Heart left ventricle (tissue), 16 donors: ENCODE measurements at regions not wholly inside any gene's neighbourhood (a gene's known extent, or its start where the extent isn't known, plus 50 kb on each side); places are given as distances from the start of the nearest gene placed in this dataset.

Source experiments
- ATAC-seq, 4 donors: fragments of 200-7000 bp; cut with Tn5 transposase; one replicate each; pipeline ENCODE4 v1.9.1; 2020 to 2022; ENCODE audit warnings: moderate library complexity in 4 of 4, mild to moderate bottlenecking in 3 of 4, moderate number of reproducible peaks in 1 of 4
- DNase-seq, 5 donors: peaks; one replicate each; pipeline ENCODE4 v3.0.0-alpha.2; 2020
- H3K27ac ChIP-seq, 12 donors: fragments of 200-600 bp; sonication (generic) in 4 of 12; one replicate each; pipeline versions ENCODE4 v1.5.0 to v1.8.0; 2016 to 2022; ENCODE audit warnings: mild to moderate bottlenecking in 2 of 12
- H3K27me3 ChIP-seq, 9 donors: fragments of 200-600 bp; sonication (generic) in 2 of 9; one replicate each; pipeline versions ENCODE4 v1.5.1 to v1.8.0; 2016 to 2022; ENCODE audit warnings: mild to moderate bottlenecking in 3 of 9
- H3K36me3 ChIP-seq, 9 donors: fragments of 200-600 bp; sonication (generic) in 2 of 9; one replicate each; pipeline versions ENCODE4 v1.5.0 to v1.8.0; 2018 to 2022; ENCODE audit warnings: mild to moderate bottlenecking in 2 of 9
- H3K4me1 ChIP-seq, 12 donors: fragments of 200-600 bp; sonication (generic) in 4 of 12; one replicate each; pipeline versions ENCODE4 v1.5.0 to v1.8.0; 2016 to 2022; ENCODE audit warnings: mild to moderate bottlenecking in 3 of 12
- H3K4me3 ChIP-seq, 12 donors: fragments of 200-600 bp; sonication (generic) in 4 of 12; one replicate each; pipeline versions ENCODE4 v1.5.0 to v1.8.0; 2017 to 2022; ENCODE audit warnings: mild to moderate bottlenecking in 9 of 12, moderate library complexity in 4 of 12
- H3K9me3 ChIP-seq, 12 donors: fragments of 200-600 bp; sonication (generic) in 4 of 12; one replicate each; pipeline versions ENCODE4 v1.5.0 to v1.8.0; 2016 to 2022; ENCODE audit warnings: mild to moderate bottlenecking in 1 of 12
- POLR2A ChIP-seq, 2 donors: fragments of 450-650 bp; IDR thresholded peaks; one replicate each; pipeline ENCODE4 v1.6.1; 2017; ENCODE audit warnings: antibody characterized with exemption in 2 of 2, mild to moderate bottlenecking in 2 of 2, moderate library complexity in 2 of 2
- WGBS, 4 donors: extraction: QIAGEN DNeasy Blood & Tissue Kit in 2 of 4; methylation state at CpG; one replicate each; pipeline versions ENCODE4 v1.1.5 to v1.1.7; 2013 to 2018; 5-methylcytosine and 5-hydroxymethylcytosine counted together
- intact Hi-C, 10 donors: fragments of 100-400 bp; cut with DNase I; formaldehyde crosslinking; loops; one replicate each; pipeline versions ENCODE4 v1.11.1 to v1.14.2; 2022
- TF ChIP-seq, protein P1 (sequence below), 12 donors: fragments of 200-600 bp; sonication (generic) in 4 of 12; IDR thresholded peaks; one replicate each; pipeline versions ENCODE4 v1.5.0 to v1.8.0; 2018 to 2022; ENCODE audit warnings: antibody characterized with exemption in 12 of 12, mild to moderate bottlenecking in 5 of 12
- donor health status: ischemic (EF 13 %, LVEDD 7.1; RV severe dilation, severe dysfunction).
- donor health status: healthy with polysubstance abuse.
- donor health status: DM: no; HTN: yes; CAD: no.
- donor health status: DM: no; HTN: no; CAD: no.
- donor health status: ischemic (EF 25% LVEDD 6.9; RV normal size, moderate dysfunction).
- donor health status: ischemic (EF 25% LVEDD 5.7; RV mildly dilated, moderate dysfunction).
- donor health status: healthy.
- donor health status: DM: yes; HTN: yes; CAD: no.
- donor health status: ischemic (EF 35%, LVEDD 5.7; RV mildly dilated, moderate dysfunction).
- donor health status: nonischemic (EF 11% LVEDD 7.7; RV severe dilation, severe dysfunction).
- donor health status: DM: yes; HTN: yes; CAD: no.
- donor health status: PGD.
- donor health status: ischemic (EF 29% LVEDD 5.4; RV normal size, mild dysfunction).
- donor health status: nonischemic (EF 23%, LVEDD 6.1; RV moderate dilation, normal function).

- intact Hi-C loops, result no loop called here
- TF ChIP-seq, protein P1, sequence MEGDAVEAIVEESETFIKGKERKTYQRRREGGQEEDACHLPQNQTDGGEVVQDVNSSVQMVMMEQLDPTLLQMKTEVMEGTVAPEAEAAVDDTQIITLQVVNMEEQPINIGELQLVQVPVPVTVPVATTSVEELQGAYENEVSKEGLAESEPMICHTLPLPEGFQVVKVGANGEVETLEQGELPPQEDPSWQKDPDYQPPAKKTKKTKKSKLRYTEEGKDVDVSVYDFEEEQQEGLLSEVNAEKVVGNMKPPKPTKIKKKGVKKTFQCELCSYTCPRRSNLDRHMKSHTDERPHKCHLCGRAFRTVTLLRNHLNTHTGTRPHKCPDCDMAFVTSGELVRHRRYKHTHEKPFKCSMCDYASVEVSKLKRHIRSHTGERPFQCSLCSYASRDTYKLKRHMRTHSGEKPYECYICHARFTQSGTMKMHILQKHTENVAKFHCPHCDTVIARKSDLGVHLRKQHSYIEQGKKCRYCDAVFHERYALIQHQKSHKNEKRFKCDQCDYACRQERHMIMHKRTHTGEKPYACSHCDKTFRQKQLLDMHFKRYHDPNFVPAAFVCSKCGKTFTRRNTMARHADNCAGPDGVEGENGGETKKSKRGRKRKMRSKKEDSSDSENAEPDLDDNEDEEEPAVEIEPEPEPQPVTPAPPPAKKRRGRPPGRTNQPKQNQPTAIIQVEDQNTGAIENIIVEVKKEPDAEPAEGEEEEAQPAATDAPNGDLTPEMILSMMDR (IDR thresholded peaks at IDR 0.05), result no peak
- no peaks in the 10 kb centered on the region for H3K9me3 ChIP-seq
- no peak overlapping the region for H3K27ac ChIP-seq
- 69 to 80% (median 72%) methylated on average over 3 of the region's 3 CpGs for WGBS, 4 donors
- H3K4me3 ChIP-seq, result no peak overlapping the region
- H3K36me3 ChIP-seq, result no peaks in the 10 kb centered on the region
- DNase-seq (no peak), ATAC-seq (no peak)
- H3K27me3 ChIP-seq, result no peaks in the 10 kb centered on the region
- no peaks in the 10 kb centered on the region for H3K4me1 ChIP-seq
These were observed 1038.0 kb downstream of the SOCS6 start for GRCh38 chr18:71326826-71327225.

DNA sequence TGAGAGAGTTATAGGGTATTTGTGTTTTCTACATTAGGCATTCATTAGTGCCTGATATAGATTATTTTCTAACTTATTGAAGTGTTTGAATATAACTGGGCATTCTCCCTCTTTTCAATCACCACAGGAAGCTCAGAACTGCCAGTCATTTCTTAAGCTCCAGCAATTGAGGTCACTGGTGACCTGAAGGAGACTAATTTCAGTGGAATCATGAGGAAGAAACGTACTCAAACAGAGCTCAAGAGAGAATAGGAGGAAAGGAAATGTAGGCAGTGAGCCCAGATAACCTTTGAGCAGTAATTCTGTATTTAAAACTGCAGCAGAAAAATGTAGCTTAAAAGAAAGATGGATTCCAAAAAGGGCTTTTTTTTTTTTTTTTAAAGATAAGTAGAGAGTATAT is 1035.5 kb downstream of the SOCS6 start:
- no peaks in the 10 kb centered on the region for H3K4me1 ChIP-seq
- no peak overlapping the region for H3K27ac ChIP-seq
- no peak for DNase-seq
- H3K27me3 ChIP-seq, result no peaks in the 10 kb centered on the region
- TF ChIP-seq, protein P1 (IDR thresholded peaks at IDR 0.05), result no peak
- H3K4me3 ChIP-seq, result no peak overlapping the region
- H3K9me3 ChIP-seq, result no peaks in the 10 kb centered on the region
- intact Hi-C loops, result no loop called here
- no peak for ATAC-seq
- no peaks in the 10 kb centered on the region for H3K36me3 ChIP-seq
- 31 to 44% (median 39%) methylated on average over 1 of the region's 1 CpG for WGBS, 4 donors

DNA sequence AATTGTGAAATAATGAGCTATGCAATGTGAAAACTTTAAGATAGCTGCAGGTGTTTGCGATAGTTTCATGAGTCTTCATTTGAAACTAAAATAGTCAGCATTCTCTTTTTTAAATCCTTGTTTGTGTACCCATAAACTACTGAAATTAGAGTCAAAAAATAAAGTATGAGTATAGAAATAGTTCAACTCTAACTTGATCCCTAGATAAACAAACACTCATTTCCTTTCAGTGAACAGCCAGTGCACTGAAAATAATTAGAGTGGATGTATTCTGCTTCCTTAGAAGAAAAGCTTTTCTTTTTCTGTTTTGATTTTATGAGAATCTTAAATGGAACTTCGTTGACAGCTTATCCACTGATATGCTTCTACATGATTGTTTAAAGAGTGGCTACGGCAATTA is 1033.4 kb downstream of the SOCS6 start:
- H3K9me3 ChIP-seq, result no peaks in the 10 kb centered on the region
- ATAC-seq, result no peak
- intact Hi-C loops, result no loop called here
- TF ChIP-seq, protein P1 (IDR thresholded peaks at IDR 0.05), result no peak
- TF ChIP-seq POLR2A (IDR thresholded peaks at IDR 0.05), result no peak
- 44 to 50% (median 47%) methylated on average over 3 of the region's 3 CpGs for WGBS, 4 donors
- DNase-seq, result no peak
- no peaks in the 10 kb centered on the region for H3K4me1 ChIP-seq
- H3K27me3 ChIP-seq, result no peaks in the 10 kb centered on the region
- no peak overlapping the region for H3K27ac ChIP-seq
- H3K4me3 ChIP-seq, result no peak overlapping the region
- no peaks in the 10 kb centered on the region for H3K36me3 ChIP-seq

DNA sequence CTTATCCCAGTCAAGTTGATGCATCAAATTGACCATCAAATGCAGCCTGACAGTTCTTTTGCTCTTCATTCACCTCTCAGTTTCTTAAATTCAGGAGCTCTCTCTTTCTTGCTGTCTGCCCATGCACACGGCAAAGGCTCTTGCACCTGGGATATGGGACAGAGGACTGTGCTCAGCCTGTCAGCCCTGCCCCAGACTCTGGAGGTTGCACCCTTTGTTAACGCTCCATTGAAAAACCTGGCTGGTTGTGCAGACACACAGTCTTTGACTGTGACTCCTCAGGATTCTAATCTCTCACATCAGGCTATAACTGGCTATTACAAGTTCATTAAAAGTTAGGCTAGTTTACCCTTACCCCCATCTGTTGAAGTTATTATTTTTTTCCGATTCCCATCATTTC is 1032.5 kb downstream of the SOCS6 start:
- 86 to 88% (median 87%) methylated on average over 3 of the region's 3 CpGs for WGBS, 4 donors
- Histone ChIP-seq H3K4me3 (no peak overlapping the region), H3K36me3 (no peaks in the 10 kb centered on the region), H3K9me3 (no peaks in the 10 kb centered on the region), H3K27ac (no peak overlapping the region), H3K27me3 (no peaks in the 10 kb centered on the region), H3K4me1 (no peaks in the 10 kb centered on the region)
- intact Hi-C loops, result no loop called here
- TF ChIP-seq, protein P1 (IDR thresholded peaks at IDR 0.05), result no peak
- no peak for TF ChIP-seq POLR2A (IDR thresholded peaks at IDR 0.05)
- DNase-seq (no peak), ATAC-seq (no peak)
